ENCODE measurements at regions not wholly inside any gene's neighbourhood (a gene's known extent, or its start where the extent isn't known, plus 50 kb on each side); places are given as distances from the start of the nearest gene placed in this dataset.

- Mint-ChIP-seq H3K27me3 (ENCODE audit: low read depth) (no peaks in the 10 kb centered on the region), H3K36me3 (ENCODE audit: insufficient read depth in 2 of 2) (no peaks in the 10 kb centered on the region), H3K27ac (no peak overlapping the region), H3K4me3 (no peak overlapping the region), H3K9me3 (no peaks in the 10 kb centered on the region), H3K4me1 (ENCODE audit: low read depth) (no peaks in the 10 kb centered on the region)
- no peak for DNase-seq
- no peak for ATAC-seq (replicated peaks in 1 of 2)
These were observed 464.0 kb downstream of the BRD1 start for GRCh38 chr22:49363526-49364230.

- Mint-ChIP-seq H3K4me3 (no peak overlapping the region), H3K27me3 (ENCODE audit: low read depth) (no peaks in the 10 kb centered on the region), H3K9me3 (no peaks in the 10 kb centered on the region), H3K27ac (no peak overlapping the region), H3K4me1 (ENCODE audit: low read depth) (no peaks in the 10 kb centered on the region), H3K36me3 (ENCODE audit: insufficient read depth in 2 of 2) (no peaks in the 10 kb centered on the region)
- DNase-seq (no peak), ATAC-seq (replicated peaks in 1 of 2) (no peak)
These were observed 465.3 kb downstream of the BRD1 start for GRCh38 chr22:49362211-49362839.

GRCh38 chr22:49361164-49361563 lies 466.5 kb downstream of the BRD1 start:
- Mint-ChIP-seq H3K4me3 (no peak overlapping the region), H3K27ac (no peak overlapping the region)

GRCh38 chr22:49360746-49361145 lies 466.9 kb downstream of the BRD1 start:
- Mint-ChIP-seq H3K36me3 (ENCODE audit: insufficient read depth in 2 of 2) (no peaks in the 10 kb centered on the region), H3K4me3 (no peak overlapping the region), H3K4me1 (ENCODE audit: low read depth) (no peaks in the 10 kb centered on the region), H3K27me3 (ENCODE audit: low read depth) (peaks cover 8% of the 10 kb centered on the region), H3K9me3 (no peaks in the 10 kb centered on the region), H3K27ac (no peak overlapping the region)
- ATAC-seq (replicated peaks in 1 of 2) (no peak), DNase-seq (no peak)

More at GRCh38 chr22:49361164-49361563, 466.5 kb downstream of the BRD1 start:
- no peaks in the 10 kb centered on the region for H3K4me1 Mint-ChIP-seq (ENCODE audit: low read depth)
- H3K36me3 Mint-ChIP-seq (ENCODE audit: insufficient read depth in 2 of 2): no peaks in the 10 kb centered on the region
- no peaks in the 10 kb centered on the region for H3K9me3 Mint-ChIP-seq
- ATAC-seq (replicated peaks in 1 of 2): no peak
- peaks cover 4% of the 10 kb centered on the region for H3K27me3 Mint-ChIP-seq (ENCODE audit: low read depth)
- DNase-seq: no peak

- ATAC-seq (replicated peaks in 1 of 2) (no peak), DNase-seq (no peak)
- Mint-ChIP-seq H3K27me3 (ENCODE audit: low read depth) (peaks cover 21% of the 10 kb centered on the region), H3K9me3 (no peaks in the 10 kb centered on the region), H3K36me3 (ENCODE audit: insufficient read depth in 2 of 2) (no peaks in the 10 kb centered on the region), H3K4me3 (no peak overlapping the region), H3K4me1 (ENCODE audit: low read depth) (no peaks in the 10 kb centered on the region), H3K27ac (no peak overlapping the region)
These were observed 468.6 kb downstream of the BRD1 start for GRCh38 chr22:49359076-49359475.

- Mint-ChIP-seq H3K4me1 (ENCODE audit: low read depth) (no peaks in the 10 kb centered on the region), H3K36me3 (ENCODE audit: insufficient read depth in 2 of 2) (no peaks in the 10 kb centered on the region), H3K9me3 (no peaks in the 10 kb centered on the region), H3K27me3 (ENCODE audit: low read depth) (peaks cover 30% of the 10 kb centered on the region), H3K4me3 (no peak overlapping the region), H3K27ac (no peak overlapping the region)
- ATAC-seq (replicated peaks in 1 of 2) (no peak), DNase-seq (no peak)
These were observed 469.8 kb downstream of the BRD1 start for GRCh38 chr22:49357661-49358440.

GRCh38 chr22:49356428-49356827 lies 471.2 kb downstream of the BRD1 start:
- no peaks in the 10 kb centered on the region for H3K9me3 Mint-ChIP-seq
- no peak for ATAC-seq (replicated peaks in 1 of 2)
- DNase-seq: no peak
- H3K4me3 Mint-ChIP-seq: no peak overlapping the region
- H3K27me3 Mint-ChIP-seq (ENCODE audit: low read depth): peaks cover 36% of the 10 kb centered on the region
- H3K36me3 Mint-ChIP-seq (ENCODE audit: insufficient read depth in 2 of 2): no peaks in the 10 kb centered on the region
- H3K27ac Mint-ChIP-seq: no peak overlapping the region
- no peaks in the 10 kb centered on the region for H3K4me1 Mint-ChIP-seq (ENCODE audit: low read depth)

GRCh38 chr22:49355211-49355920 lies 472.3 kb downstream of the BRD1 start:
- peaks cover 36% of the 10 kb centered on the region for H3K27me3 Mint-ChIP-seq (ENCODE audit: low read depth)
- no peaks in the 10 kb centered on the region for H3K9me3 Mint-ChIP-seq
- no peak for ATAC-seq (replicated peaks in 1 of 2)
- DNase-seq: no peak
- no peak overlapping the region for H3K27ac Mint-ChIP-seq
- H3K4me3 Mint-ChIP-seq: no peak overlapping the region
- no peaks in the 10 kb centered on the region for H3K4me1 Mint-ChIP-seq (ENCODE audit: low read depth)
- no peaks in the 10 kb centered on the region for H3K36me3 Mint-ChIP-seq (ENCODE audit: insufficient read depth in 2 of 2)

- Mint-ChIP-seq H3K4me1 (ENCODE audit: low read depth) (no peaks in the 10 kb centered on the region), H3K27ac (no peak overlapping the region), H3K27me3 (ENCODE audit: low read depth) (peaks cover 36% of the 10 kb centered on the region), H3K9me3 (no peaks in the 10 kb centered on the region), H3K4me3 (no peak overlapping the region), H3K36me3 (ENCODE audit: insufficient read depth in 2 of 2) (no peaks in the 10 kb centered on the region)
- ATAC-seq (replicated peaks in 1 of 2): no peak
- DNase-seq: no peak
These were observed 473.0 kb downstream of the BRD1 start for GRCh38 chr22:49354516-49355210.

GRCh38 chr22:49353235-49353634 lies 474.4 kb downstream of the BRD1 start:
- Mint-ChIP-seq H3K4me1 (ENCODE audit: low read depth) (no peaks in the 10 kb centered on the region), H3K36me3 (ENCODE audit: insufficient read depth in 2 of 2) (no peaks in the 10 kb centered on the region), H3K4me3 (no peak overlapping the region), H3K27me3 (ENCODE audit: low read depth) (peaks cover 36% of the 10 kb centered on the region), H3K9me3 (no peaks in the 10 kb centered on the region), H3K27ac (no peak overlapping the region)
- DNase-seq (no peak), ATAC-seq (replicated peaks in 1 of 2) (no peak)

GRCh38 chr22:49352361-49353169 lies 475.1 kb downstream of the BRD1 start:
- DNase-seq: no peak
- Mint-ChIP-seq H3K27ac (no peak overlapping the region), H3K27me3 (ENCODE audit: low read depth) (peaks cover 36% of the 10 kb centered on the region), H3K36me3 (ENCODE audit: insufficient read depth in 2 of 2) (no peaks in the 10 kb centered on the region), H3K4me3 (no peak overlapping the region), H3K9me3 (no peaks in the 10 kb centered on the region), H3K4me1 (ENCODE audit: low read depth) (no peaks in the 10 kb centered on the region)
- no peak for ATAC-seq (replicated peaks in 1 of 2)

- DNase-seq (no peak), ATAC-seq (replicated peaks in 1 of 2) (no peak)
- Mint-ChIP-seq H3K27me3 (ENCODE audit: low read depth) (peaks cover 36% of the 10 kb centered on the region), H3K4me1 (ENCODE audit: low read depth) (no peaks in the 10 kb centered on the region), H3K27ac (no peak overlapping the region), H3K36me3 (ENCODE audit: insufficient read depth in 2 of 2) (no peaks in the 10 kb centered on the region), H3K9me3 (no peaks in the 10 kb centered on the region), H3K4me3 (no peak overlapping the region)
These were observed 475.9 kb downstream of the BRD1 start for GRCh38 chr22:49351761-49352227.
